NCI-H526 treated with DMSO at 0.1 percent for 48 hours (cell line): ENCODE measurements at regions not wholly inside any gene's neighbourhood (a gene's known extent, or its start where the extent isn't known, plus 50 kb on each side); places are given as distances from the start of the nearest gene placed in this dataset.
"Not testable (repeated sequence)": the region's sequence is repeated elsewhere in the genome, so short reads cannot be mapped to it uniquely, and the experiment has no call there.

Experiments
- DNase-seq: peaks from one replicate; lab custom pipeline; 2025; lab: John Stamatoyannopoulos, UW

DNA sequence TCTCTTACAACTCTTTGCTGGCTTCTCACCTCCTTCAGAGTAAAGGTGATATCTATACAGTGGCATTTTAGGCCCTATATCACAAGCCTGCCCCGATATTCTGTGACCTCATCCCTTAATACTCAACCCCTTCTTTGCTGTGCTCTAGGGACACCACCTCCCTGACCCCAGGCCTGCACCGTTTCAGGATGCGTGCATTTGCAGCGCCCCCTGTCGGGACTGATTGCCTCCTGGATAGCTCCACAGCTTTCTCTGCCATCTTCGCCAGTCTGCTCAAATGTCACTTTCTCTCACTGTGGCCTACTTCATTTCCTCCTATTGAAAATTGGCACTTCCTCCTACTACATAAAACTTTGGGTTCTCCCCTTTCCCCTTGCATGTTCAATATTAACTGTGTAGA, 289.6 kb downstream of the SOCS6 start:
- DNase-seq: no peak

DNA sequence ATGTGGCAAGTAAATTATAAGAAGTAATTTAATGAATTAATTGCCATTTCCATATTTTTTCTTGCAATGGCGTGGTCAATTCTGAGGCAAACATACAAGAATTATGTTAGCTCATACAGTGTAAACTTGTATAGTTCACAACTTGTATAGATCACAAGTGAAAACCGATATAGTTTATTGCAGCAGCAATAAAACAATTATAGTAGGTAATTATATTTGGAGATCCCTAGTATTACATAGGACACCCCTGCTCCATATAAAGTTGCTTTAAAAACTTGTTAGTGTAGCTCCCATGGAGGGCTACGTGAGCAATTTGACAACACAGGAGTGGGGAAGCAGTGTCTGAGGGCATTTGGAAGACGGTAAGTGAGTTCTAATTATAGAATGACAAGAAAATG, 288.2 kb downstream of the SOCS6 start:
- no peak for DNase-seq

DNA sequence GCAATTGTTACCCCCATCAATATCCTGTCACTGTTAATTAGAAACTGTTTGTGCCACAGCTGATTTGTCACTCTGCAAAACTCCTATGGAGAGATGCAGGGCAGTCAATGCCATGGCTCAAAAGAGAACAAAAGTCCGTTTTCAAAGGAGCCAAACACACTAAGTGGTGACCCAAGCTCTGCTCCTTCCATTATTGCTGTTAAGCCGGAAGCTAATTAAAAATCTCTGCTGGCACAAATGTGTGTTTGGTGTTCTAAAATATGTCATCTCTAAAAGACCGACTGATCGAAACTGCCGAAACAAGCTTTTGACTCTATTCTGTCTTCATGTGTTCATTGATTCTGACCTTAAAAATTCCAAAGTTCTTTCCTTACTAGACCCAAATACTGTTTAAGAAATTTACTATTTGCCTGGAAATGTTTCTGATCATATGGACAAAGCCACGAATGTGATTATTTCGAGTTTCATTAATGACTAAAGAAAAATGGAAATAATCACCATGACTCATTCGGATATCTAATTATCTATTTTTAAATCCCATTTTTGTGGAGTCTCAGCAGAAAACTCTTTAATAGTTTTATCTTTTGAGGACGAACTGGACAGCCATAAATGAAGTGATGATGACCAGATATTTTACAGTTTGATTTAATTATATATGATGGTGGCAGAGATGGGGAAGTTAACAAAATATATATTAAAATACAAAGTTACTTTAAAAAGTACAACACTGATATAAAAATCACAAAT, 287.6 kb downstream of the SOCS6 start:
- no peak for DNase-seq

DNA sequence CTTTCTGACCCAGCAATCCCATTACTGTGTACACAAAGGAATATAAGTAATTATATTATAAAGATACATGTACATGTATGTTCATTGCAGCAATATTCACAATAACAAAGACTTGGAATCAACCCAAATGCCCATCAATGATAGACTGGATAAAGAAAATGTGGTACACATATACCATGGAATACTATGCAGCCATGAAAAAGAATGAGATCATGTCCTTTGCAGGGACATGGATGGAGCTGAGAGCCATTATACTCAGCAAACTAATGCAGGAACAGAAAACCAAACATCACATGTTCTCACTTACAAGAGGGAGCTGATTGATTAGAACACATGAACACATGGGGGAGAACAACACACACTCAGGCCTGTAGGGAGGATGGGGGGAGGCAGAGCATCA, 286.1 kb downstream of the SOCS6 start:
- not testable (repeated sequence) for DNase-seq

DNA sequence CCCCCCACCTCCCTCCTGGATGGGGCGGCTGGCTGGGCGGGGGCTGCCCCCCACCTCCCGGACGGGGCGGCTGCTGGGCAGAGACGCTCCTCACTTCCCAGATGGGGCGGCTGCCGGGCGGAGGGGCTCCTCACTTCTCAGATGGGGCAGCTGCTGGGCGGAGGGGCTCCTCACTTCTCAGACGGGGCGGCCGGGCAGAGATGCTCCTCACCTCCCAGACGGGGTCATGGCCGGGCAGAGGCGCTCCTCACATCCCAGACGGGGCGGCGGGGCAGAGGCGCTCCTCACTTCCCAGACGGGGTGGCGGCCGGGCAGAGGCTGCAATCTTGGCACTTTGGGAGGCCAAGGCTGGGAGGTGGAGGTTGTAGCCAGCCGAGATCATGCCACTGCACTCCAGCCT, 280.8 kb downstream of the SOCS6 start:
- not testable (repeated sequence) for DNase-seq

DNA sequence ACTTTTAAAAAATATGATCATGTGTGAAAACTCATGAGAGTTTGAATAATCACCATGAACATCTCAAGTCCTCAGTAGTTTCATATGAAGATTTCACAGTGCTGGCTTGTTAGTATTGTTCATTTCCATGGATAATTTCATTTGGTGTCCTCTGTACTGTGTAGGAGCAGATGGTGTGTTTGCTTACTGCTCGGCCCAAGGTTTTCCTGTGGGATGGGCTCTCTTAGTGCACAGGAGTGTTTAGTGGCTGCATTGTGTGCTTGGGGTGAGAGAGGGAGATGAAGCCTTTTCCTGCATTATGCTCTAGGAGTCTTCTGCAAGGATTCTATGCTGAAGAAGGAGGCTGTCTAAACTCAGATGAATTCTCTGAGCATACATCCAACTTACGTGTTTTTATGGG, 270.6 kb downstream of the SOCS6 start:
- DNase-seq: no peak

DNA sequence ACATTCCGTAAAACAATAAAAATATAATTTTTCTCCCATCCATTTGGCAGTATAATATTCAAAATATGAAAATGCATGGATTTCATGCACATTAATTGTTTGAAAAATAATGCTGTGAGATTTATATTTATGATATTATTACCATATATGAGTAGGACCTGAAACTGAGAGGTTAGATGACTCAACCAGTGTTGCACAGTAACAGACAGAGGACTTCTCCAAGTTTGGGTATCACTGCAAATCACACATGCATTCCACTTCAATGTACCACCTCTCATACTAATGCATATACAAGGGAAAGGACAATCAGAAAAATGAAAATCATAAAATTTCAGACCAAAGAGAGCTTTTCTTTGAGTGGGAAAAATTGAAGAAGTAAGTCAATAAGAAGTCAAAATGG, 269.5 kb downstream of the SOCS6 start:
- DNase-seq: no peak

DNA sequence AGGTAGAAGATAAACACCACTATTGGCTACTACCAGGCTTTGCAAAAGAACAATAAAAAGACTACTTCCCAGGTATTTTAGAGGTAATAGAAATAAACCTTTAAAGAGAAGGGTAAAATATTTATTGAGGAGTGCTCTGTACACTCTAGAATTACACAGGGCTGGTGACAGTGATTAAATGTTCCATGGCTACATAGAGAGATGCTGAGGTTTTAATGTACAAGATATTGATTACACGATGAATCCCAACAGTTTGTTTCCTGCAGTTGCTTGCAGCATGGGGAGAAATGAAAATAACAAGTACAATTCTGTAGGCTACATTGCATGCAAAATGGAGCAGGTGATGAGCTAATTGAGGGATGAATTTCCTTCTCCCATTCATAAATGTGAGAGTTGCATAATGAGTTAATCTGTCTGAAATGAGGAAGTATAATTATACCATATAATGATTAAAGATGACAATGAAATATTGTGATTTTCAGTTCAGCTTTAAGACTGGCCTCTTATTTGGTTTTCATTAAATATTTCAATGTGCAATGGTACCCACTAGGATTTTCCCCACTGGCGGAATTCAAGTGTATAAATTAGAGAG, 266.1 kb downstream of the SOCS6 start:
- no peak for DNase-seq

DNA sequence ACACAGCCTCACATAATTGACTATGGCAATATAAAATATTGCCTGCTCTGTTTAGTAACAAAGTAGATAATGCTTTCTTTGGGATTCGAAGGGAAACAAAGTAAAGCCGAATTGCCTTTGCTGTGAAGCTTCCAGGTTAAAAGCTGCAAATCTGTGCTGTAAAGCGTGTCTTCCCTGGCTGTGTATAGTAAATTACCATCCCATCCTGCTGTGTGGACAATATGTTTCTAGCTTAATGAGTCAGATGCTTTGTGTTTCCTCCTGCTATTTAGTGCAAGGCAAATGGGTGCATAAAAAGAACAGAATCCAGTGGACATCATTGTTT, 265.1 kb downstream of the SOCS6 start:
- DNase-seq: no peak

DNA sequence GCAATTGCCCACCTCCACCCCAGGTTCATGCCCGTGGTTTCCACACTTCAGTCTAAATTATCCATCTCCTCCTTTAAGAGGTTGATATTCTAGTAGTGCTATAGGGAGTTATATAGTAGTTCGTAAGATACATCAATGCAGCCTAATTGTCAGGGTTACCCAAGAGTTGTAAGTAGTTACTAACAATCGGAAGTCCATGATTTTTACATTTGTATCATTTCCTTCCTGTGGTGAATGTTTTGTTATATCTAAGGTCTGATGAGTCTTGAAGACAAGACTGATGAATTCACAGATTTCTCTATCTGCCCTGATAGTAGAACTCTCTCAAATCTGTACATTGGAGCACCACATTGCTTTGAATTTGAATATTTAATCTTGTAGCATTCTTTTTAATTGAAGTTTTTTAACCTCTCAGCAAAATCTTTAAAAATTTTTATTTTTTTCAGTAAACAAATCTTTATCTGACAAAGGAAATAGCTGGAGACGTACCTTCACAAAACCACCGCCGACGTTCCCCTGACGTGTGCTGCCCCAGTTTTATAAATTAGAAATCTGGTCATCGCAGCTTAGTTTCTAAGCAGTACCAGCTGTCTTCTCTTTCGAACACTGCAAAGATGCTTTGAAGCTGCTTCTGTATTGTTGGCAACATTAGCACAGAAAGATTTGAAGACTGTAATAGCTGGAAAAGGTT, 264.5 kb downstream of the SOCS6 start:
- no peak for DNase-seq

DNA sequence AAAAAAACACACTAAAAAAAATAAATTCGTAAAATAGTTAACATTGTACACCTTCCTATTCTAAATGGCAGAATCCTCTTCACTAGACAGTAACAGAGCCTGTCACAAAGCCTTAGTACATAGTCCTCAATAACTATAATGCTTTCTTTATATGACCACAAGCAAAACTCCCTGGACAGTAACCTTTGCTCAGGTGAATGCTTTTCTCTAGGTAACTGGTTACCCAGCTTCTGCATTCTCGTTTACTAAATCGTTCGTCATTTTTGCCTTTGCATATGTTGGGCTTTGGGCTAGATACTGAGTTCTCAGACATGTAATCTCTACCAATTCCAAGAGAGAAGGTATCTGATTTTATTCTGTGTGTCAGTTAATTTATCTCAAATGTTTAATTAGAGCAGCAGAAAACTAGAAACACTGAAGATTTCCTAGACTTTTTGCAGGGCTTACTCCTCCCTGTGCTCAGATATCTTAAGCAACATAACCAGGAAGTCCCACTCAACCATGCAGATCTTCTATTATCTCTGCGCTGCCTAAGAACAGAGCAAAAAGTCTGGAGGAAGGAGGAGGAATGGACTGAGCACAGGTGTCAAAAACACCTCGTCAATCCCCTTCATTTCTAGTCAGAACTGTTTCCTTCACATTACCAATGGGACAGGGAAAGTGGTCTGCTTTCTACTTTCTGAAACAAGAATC, 247.7 kb downstream of the SOCS6 start:
- no peak for DNase-seq

DNA sequence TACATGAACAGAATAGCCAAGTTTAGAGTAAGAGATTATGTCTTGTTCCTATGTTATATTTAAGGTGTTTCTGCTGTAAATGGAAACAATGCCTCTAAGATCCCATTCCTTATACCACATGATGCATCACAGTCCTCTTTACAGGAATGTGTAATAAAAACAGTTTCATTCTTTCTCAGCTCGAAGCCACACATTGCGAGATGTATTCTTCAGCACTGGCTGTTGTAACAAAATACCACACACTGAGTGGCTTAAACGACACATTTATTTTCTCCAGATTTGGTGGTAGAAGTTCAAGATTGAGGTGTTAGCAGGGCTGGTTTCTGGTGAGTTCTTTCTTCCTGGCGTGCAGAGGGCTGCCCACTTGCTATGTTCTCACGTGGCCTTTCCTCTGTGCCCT, 246.2 kb downstream of the SOCS6 start:
- no peak for DNase-seq

DNA sequence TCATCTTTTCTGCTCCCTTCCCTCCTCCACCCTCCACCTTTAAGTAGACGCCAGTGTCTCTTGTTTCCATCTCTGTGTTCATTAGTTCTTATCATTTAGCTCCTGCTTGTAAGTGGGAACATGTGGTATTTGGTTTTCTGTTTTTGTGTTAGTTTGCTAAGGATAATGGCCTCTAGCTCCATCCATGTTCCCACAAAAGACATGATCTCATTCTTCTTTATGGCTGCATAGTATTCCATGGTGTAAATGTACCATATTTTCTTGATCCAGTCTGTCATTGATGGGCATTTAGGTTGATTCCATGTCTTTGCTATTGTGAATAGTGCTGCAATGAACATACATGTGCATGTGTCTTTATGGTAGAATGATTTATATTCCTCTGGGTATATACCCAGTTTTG, 236.5 kb downstream of the SOCS6 start:
- not testable (repeated sequence) for DNase-seq

DNA sequence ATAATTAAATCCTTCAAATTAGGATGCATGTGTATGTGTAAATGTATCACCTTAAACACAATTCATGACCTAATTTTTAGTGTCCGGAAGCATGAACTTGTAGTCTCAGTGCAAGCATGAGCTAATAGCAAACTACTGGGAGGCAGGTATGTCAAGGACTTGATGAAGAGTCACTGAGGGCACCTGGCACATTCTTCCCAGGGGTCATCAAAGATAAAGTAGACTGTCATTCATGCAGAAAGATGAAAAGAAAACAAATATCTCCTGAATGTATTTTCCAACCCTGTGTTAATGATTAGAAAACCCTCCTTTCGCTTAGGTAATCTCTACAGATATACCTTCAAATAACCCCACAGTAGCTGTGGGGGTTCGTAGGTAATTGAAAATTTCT, 234.9 kb downstream of the SOCS6 start:
- no peak for DNase-seq

DNA sequence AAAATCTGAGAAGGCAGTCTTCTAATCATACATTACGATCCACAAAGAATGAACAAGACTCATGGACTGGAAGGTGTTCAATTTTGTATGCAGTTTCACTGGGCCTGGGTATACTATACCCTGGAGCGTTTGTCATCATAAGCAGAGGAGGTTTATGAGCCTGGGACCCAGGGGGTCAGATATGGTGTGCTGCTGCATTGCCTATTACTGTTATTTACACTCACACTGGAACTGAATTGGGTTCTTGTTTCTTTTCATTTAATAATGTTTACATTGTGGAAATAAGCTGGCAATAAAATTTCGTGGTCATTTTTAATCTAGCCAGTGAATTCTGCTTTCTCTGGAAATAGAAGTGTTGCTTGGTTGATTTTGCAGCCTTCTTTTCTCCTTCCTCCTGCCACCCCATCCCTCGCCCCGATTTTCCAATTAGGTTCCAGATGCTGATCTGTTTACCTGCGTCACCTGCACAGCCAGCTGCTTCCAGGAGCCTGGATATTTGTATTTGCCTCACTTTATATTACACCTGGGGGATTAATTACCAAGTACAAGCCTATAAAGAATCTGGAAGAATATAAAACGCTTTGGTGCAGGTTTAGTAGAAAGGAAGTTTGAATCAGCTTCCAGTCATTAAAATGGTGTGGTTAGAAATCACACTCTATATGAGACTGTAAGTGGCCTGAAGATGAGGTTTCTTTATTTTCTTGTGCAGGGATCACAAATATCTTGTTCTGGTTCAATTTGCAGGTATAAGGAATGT, 234.4 kb downstream of the SOCS6 start:
- DNase-seq: no peak

DNA sequence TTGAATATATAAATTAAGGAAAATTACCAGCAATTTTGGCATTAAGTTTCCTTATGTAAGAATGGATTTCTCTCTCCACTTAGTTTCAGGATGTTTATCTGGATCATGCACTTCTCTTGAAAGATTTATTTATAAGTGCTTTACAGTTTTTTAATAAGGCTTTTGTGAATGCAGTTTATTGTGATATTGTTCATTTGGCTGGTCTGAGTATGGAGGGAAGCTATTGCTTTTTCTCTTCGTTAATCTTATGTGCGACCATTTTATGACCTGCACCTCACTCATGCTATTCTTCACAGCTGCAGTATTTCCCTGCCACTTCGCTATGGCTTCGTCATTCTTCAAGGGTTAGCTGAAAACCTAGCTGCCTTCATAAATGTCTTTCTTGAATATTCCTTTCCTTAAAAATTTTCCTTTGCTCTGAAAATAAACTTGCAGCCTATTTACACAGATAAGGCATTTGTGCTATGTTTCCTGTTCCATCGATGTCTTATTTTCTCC, 233.4 kb downstream of the SOCS6 start:
- DNase-seq: no peak

DNA sequence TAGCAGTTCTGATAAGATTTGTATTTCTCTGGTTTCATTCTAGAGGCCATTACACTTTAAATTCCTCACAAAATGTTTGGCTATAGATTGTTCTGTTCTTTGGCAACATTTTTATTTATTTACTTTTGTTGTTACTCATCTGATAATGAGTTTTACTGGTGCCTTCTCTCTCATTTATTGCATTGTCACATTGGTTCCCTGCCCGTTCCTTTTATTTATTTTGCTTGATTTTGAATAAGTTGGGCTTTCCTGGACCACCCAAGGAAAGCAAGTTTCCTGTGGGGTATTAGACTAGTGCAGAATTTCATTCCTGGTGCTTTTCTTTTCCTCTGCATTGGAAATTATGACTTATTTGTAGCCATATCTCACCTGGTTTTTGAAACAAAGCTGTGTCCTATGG, 232.0 kb downstream of the SOCS6 start:
- DNase-seq: no peak

DNA sequence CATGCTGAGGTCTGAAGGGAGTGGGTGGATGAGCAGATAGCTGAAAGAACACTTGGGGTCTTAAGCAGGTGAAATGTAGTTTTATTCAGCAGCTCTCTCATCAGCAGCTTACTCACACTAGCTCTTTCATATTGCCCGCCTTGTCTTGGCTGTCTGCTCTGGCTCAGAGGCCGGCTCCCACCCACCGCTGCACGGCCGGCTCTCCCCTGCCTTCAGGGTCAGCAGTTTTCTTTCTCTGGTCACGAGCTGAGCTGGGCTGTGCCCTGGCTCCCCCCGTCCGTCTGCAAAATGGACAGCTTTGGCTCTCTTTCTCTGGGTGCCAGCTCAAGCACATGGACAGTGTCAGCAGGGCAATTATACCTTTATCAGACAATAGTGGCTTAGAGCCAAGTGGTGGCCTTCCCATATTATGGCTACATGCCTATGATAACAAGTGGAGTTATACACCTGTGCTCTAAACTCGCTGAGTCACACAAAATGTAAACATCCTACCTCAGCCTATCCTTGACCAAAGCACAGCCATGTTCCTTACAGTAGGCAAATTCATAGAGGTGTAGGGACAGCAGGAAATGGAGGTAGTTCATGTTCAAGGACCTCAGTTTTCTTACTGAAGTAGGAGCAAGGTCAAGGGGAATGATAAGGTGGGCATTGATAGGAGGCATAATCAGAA, 224.8 kb downstream of the SOCS6 start:
- no peak for DNase-seq

DNA sequence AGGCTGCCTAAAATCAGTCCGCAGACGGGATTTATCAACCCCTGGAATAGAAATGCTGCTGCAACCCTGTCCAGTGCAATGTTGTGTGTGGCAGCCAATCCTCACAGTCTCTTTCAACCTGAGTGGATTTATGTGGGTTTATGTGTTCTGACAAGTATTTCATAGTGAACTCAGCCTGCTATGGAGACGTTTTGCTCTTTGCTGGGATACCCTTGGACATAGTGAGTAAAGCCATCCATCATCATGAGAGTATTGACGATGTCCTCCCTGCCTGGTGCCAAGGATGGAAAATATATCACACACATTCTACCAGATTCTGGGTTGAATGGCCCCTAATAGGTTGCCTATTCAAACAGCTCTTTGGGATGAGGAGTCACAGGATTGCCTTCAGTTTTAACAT, 219.1 kb downstream of the SOCS6 start:
- DNase-seq: no peak

DNA sequence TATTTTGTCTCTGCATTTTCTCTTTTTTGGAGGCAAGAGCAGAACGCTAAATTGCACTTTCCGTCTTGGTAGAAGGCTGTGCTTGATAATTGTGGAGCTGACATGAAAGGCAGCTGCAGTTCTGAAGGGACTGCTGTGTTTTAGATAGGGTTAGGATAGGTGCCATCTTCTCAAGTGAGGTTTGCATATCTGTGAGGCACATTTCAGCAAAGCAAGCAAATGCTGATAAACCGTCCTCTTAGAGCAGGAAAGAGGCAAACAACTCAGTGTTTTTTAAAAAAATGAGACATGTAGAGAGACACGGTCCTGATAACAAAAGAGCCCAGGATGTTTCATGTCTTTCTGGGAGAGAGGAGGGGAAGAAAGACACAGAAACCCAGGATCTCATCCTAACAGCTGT, 217.7 kb downstream of the SOCS6 start:
- DNase-seq: no peak

DNA sequence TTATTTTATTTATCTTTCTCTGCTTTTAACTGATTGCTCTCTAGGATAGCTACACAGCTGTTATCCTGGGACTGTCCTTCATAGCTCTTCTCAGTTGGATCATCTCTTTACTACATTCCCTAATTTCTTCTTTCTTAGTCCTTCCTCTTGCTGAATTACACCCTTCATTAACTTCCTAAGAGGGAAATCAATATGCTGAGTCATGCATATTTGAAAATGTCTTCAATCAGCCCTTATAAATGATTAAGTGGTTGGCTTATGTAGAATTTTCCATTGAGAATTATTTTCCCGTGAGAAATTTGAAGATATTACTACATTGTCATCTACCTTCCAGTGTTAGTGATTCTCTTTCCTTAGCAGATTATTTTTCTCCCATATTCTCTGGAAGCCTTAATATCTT, 214.2 kb downstream of the SOCS6 start:
- no peak for DNase-seq

DNA sequence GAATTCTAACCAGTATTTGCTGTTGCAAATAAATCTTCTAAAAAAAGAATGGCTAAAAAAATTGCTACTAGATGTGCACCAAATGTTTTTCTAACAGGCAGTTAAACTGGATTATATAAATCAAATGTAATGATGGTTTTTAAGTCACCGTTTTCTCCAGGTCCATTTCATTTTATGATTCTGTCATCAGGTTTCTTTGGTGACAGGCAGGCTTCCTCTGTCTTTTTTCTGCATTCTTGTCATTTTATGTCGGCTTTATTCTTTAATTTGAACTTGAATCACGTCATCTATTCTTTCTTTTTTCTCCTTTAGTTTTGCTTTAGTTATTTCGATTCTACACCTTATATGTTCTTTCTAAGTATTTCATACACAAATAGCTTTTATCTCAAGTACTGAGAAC, 212.5 kb downstream of the SOCS6 start:
- DNase-seq: no peak
